ENCODE measurements at regions not wholly inside any gene's neighbourhood (a gene's known extent, or its start where the extent isn't known, plus 50 kb on each side); places are given as distances from the start of the nearest gene placed in this dataset.

GRCh38 chrX:150063138-150063518, 124.8 kb upstream of the EOLA2 start:
- TF ChIP-seq ZFX (IDR thresholded peaks at IDR 0.05) (no peak), CTCF (conservative IDR thresholded peaks at IDR 0.05) (no peak)
- no peak overlapping the region for H3K27ac ChIP-seq

DNA sequence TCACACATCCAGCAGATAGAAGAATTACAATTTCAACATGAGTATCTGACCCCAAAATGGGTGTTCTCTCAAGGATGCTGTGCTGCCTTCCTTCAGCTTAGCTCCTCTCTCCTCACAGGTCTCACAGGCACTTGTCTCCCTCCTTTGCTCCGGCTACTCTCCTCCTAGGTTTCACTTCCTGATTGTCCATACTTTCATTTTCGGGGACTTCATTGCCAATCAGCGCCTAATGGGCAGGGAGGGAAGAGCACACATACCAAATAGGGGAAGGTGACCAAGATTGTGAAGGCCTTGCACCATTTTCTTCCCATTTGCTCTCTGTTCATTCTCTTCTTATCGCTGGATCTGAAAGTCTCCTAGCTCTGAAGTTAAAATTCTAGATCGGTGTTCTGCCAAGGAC, 125.4 kb upstream of the EOLA2 start:
- TF ChIP-seq CTCF (conservative IDR thresholded peaks at IDR 0.05) (no peak), ZFX (IDR thresholded peaks at IDR 0.05) (no peak)
- H3K27ac ChIP-seq = no peak overlapping the region

DNA sequence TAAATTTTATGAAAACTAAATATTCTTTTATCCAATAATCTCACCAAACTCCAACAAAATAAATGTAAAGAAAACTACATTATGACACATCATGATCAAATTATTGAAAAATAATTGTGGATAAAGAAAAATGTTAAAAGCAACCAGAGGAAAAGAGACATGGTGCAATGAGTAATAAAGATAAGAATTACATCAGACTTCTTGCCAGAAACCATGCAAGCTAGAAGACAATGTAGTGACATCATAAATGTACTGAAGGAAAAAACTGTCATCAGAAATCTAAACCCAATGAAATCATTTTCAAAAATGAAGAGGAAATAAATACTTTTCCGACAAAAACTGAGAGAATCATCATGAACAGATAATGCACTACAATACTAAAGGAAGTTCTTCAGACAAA, 135.9 kb upstream of the EOLA2 start:
- no peak overlapping the region for H3K27ac ChIP-seq
- TF ChIP-seq CTCF (conservative IDR thresholded peaks at IDR 0.05) (no peak), ZFX (IDR thresholded peaks at IDR 0.05) (no peak)

DNA sequence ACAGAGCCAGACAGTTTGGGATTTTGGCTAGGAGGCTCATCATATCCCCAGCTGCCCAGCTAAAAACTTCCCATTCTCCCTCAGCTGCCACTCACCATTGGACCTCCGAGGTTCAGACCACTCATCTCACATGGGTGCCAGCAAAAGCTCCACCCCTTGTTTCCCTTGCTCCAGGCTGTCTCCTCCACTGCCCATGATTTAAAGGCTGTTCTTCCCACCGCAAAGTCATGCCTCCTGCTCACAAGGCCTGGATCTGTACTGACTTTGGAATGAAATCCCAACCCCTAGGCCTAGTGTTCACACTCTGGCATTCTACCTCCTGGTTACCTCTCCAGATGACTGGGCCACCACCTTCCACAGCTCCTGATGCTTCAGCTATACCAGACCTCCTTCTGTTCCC, 142.2 kb upstream of the EOLA2 start:
- no peak overlapping the region for H3K27ac ChIP-seq
- TF ChIP-seq CTCF (conservative IDR thresholded peaks at IDR 0.05) (no peak), ZFX (IDR thresholded peaks at IDR 0.05) (no peak)

GRCh38 chrX:150081076-150081475, 142.8 kb upstream of the EOLA2 start:
- no peak overlapping the region for H3K27ac ChIP-seq
- TF ChIP-seq CTCF (conservative IDR thresholded peaks at IDR 0.05) = no peak
- no peak for TF ChIP-seq ZFX (IDR thresholded peaks at IDR 0.05)

DNA sequence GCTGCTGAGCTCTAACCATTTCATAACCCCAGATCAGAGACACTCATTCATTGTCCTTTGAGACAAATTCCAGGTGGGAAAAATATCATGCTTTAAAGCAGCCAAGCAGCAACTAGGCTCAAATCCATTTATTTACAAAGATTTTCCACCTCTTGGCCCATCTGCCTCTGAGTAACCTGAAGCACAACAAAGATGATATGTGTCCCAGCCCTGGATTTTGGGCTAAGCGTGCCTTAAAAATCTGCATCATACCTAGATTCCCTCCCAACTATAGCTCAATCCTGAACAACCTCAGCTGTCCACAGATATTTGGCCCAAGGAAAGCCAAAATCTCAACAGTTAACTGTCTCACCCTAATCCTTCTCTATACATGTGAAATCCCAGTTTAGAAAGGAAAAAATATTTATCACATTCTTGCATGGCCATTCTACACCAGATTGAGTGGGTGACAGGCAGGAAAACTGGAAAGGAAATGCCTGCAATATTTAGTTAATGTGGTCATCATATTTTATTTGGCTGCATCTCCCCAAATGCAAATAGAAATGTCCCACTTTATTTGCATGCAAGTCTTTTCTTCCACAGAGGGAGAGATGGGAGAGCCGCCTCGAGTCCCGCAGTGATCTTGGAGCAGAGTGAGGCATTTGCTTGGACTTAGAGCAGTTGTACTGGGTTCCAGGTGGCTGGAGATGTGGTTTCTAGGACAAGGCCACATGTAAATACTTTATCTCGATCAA, 146.4 kb upstream of the EOLA2 start:
- peak overlapping the region; percentile 99 for H3K27ac ChIP-seq
- no peak for TF ChIP-seq CTCF (conservative IDR thresholded peaks at IDR 0.05)
- TF ChIP-seq ZFX (IDR thresholded peaks at IDR 0.05) = no peak

DNA sequence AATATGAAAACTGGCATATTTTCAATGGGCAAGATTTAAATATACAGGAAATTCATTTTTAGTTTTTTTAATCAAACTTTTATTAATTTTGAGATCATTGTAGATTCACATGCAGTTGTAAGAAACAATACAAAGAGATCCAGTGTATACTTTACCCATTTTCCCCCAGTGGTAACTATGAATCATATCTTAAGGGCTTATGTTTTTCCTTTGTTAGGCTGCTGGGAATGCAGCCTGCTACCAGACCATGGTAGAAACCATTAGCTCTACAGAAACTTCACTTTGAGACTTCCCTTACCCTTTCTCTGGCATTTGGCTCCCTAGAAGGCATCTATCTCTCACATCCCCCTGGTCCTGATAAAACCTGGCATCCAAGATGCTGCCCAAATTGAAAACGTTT, 147.6 kb upstream of the EOLA2 start:
- no peak for TF ChIP-seq ZFX (IDR thresholded peaks at IDR 0.05)
- TF ChIP-seq CTCF (conservative IDR thresholded peaks at IDR 0.05) = no peak
- H3K27ac ChIP-seq = peak overlapping the region; percentile 47; the same call in 1 of the 2 replicates

All from C4-2B (cell line).